GM23338 (cell line): ENCODE measurements at regions not wholly inside any gene's neighbourhood (a gene's known extent, or its start where the extent isn't known, plus 50 kb on each side); places are given as distances from the start of the nearest gene placed in this dataset.

Experiments used
- CREB1 ChIP-seq: fragments of 250-450 bp; sonication (Bioruptor Pico); IDR thresholded peaks from 2 replicates; pipeline ENCODE4 v1.5.0; 2020; ENCODE audit warnings: low read depth, mild to moderate bottlenecking, moderate library complexity
- EZH2 ChIP-seq: fragments of 200-600 bp; sonication (generic); IDR thresholded peaks from one replicate; pipeline ENCODE4 v1.8.0; 2017; ENCODE audit warnings: antibody characterized with exemption, mild to moderate bottlenecking, low read depth; ENCODE audit not compliant: unreplicated experiment
- EZH2phosphoT487 ChIP-seq: fragments of 200-600 bp; sonication (generic); IDR thresholded peaks from one replicate; pipeline ENCODE4 v1.8.1; 2018; ENCODE audit warnings: antibody characterized with exemption; ENCODE audit not compliant: unreplicated experiment
- JUNB ChIP-seq: IDR thresholded peaks from one replicate; pipeline ENCODE4 v1.6.1; 2016; ENCODE audit warnings: antibody characterized with exemption; ENCODE audit not compliant: unreplicated experiment
- NANOG ChIP-seq: IDR thresholded peaks from 2 replicates; pipeline ENCODE4 v1.6.1; 2016; ENCODE audit warnings: antibody characterized with exemption, borderline replicate concordance
- POLR2AphosphoS5 ChIP-seq: IDR thresholded peaks from 2 replicates; pipeline ENCODE4 v1.6.1; 2016; ENCODE audit warnings: antibody characterized with exemption, low read depth
- STAT1 ChIP-seq: IDR thresholded peaks from one replicate; pipeline ENCODE4 v1.6.1; 2016; ENCODE audit warnings: antibody characterized with exemption; ENCODE audit not compliant: unreplicated experiment
- ZNF114 ChIP-seq: fragments of 250-450 bp; sonication (Bioruptor Pico); IDR thresholded peaks from 2 replicates; pipeline ENCODE4 v1.5.0; 2020; ENCODE audit warnings: mild to moderate bottlenecking, moderate library complexity
- TF ChIP-seq, protein P1 (sequence below): fragments of 250-450 bp; sonication (Bioruptor Pico); IDR thresholded peaks from 2 replicates; pipeline ENCODE4 v1.5.0; 2020; ENCODE audit warnings: mild to moderate bottlenecking, moderate library complexity
- TF ChIP-seq, protein P2 (sequence below): IDR thresholded peaks from one replicate; pipeline ENCODE4 v1.6.1; 2018; ENCODE audit warnings: antibody characterized with exemption; ENCODE audit not compliant: unreplicated experiment
- TF ChIP-seq, protein P3 (sequence below), 2 experiments: fragments of 200-600 bp in 1 of 2; sonication (generic) in 1 of 2; conservative IDR thresholded peaks; 2 replicates each; pipeline versions ENCODE4 v1.5.1 to v1.6.1; 2016 to 2017; ENCODE audit warnings: antibody characterized with exemption in 2 of 2, low read depth in 2 of 2, mild to moderate bottlenecking in 2 of 2, moderate library complexity in 1 of 2

- TF ChIP-seq, protein P1, sequence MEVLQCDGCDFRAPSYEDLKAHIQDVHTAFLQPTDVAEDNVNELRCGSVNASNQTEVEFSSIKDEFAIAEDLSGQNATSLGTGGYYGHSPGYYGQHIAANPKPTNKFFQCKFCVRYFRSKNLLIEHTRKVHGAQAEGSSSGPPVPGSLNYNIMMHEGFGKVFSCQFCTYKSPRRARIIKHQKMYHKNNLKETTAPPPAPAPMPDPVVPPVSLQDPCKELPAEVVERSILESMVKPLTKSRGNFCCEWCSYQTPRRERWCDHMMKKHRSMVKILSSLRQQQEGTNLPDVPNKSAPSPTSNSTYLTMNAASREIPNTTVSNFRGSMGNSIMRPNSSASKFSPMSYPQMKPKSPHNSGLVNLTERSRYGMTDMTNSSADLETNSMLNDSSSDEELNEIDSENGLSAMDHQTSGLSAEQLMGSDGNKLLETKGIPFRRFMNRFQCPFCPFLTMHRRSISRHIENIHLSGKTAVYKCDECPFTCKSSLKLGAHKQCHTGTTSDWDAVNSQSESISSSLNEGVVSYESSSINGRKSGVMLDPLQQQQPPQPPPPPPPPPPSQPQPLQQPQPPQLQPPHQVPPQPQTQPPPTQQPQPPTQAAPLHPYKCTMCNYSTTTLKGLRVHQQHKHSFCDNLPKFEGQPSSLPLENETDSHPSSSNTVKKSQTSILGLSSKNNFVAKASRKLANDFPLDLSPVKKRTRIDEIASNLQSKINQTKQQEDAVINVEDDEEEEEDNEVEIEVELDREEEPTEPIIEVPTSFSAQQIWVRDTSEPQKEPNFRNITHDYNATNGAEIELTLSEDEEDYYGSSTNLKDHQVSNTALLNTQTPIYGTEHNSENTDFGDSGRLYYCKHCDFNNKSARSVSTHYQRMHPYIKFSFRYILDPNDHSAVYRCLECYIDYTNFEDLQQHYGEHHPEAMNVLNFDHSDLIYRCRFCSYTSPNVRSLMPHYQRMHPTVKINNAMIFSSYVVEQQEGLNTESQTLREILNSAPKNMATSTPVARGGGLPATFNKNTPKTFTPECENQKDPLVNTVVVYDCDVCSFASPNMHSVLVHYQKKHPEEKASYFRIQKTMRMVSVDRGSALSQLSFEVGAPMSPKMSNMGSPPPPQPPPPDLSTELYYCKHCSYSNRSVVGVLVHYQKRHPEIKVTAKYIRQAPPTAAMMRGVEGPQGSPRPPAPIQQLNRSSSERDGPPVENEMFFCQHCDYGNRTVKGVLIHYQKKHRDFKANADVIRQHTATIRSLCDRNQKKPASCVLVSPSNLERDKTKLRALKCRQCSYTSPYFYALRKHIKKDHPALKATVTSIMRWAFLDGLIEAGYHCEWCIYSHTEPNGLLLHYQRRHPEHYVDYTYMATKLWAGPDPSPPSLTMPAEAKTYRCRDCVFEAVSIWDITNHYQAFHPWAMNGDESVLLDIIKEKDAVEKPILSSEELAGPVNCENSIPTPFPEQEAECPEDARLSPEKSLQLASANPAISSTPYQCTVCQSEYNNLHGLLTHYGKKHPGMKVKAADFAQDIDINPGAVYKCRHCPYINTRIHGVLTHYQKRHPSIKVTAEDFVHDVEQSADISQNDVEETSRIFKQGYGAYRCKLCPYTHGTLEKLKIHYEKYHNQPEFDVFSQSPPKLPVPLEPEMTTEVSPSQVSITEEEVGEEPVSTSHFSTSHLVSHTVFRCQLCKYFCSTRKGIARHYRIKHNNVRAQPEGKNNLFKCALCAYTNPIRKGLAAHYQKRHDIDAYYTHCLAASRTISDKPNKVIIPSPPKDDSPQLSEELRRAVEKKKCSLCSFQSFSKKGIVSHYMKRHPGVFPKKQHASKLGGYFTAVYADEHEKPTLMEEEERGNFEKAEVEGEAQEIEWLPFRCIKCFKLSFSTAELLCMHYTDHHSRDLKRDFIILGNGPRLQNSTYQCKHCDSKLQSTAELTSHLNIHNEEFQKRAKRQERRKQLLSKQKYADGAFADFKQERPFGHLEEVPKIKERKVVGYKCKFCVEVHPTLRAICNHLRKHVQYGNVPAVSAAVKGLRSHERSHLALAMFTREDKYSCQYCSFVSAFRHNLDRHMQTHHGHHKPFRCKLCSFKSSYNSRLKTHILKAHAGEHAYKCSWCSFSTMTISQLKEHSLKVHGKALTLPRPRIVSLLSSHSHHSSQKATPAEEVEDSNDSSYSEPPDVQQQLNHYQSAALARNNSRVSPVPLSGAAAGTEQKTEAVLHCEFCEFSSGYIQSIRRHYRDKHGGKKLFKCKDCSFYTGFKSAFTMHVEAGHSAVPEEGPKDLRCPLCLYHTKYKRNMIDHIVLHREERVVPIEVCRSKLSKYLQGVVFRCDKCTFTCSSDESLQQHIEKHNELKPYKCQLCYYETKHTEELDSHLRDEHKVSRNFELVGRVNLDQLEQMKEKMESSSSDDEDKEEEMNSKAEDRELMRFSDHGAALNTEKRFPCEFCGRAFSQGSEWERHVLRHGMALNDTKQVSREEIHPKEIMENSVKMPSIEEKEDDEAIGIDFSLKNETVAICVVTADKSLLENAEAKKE (CRISPR knock-in tag), result no peak
- TF ChIP-seq EZH2phosphoT487, result no peak
- TF ChIP-seq CREB1, result no peak
- TF ChIP-seq, protein P2, sequence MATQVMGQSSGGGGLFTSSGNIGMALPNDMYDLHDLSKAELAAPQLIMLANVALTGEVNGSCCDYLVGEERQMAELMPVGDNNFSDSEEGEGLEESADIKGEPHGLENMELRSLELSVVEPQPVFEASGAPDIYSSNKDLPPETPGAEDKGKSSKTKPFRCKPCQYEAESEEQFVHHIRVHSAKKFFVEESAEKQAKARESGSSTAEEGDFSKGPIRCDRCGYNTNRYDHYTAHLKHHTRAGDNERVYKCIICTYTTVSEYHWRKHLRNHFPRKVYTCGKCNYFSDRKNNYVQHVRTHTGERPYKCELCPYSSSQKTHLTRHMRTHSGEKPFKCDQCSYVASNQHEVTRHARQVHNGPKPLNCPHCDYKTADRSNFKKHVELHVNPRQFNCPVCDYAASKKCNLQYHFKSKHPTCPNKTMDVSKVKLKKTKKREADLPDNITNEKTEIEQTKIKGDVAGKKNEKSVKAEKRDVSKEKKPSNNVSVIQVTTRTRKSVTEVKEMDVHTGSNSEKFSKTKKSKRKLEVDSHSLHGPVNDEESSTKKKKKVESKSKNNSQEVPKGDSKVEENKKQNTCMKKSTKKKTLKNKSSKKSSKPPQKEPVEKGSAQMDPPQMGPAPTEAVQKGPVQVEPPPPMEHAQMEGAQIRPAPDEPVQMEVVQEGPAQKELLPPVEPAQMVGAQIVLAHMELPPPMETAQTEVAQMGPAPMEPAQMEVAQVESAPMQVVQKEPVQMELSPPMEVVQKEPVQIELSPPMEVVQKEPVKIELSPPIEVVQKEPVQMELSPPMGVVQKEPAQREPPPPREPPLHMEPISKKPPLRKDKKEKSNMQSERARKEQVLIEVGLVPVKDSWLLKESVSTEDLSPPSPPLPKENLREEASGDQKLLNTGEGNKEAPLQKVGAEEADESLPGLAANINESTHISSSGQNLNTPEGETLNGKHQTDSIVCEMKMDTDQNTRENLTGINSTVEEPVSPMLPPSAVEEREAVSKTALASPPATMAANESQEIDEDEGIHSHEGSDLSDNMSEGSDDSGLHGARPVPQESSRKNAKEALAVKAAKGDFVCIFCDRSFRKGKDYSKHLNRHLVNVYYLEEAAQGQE, result no peak
- TF ChIP-seq POLR2AphosphoS5, result no peak
- TF ChIP-seq STAT1, result no peak
- no peak for TF ChIP-seq NANOG
- TF ChIP-seq, protein P3, sequence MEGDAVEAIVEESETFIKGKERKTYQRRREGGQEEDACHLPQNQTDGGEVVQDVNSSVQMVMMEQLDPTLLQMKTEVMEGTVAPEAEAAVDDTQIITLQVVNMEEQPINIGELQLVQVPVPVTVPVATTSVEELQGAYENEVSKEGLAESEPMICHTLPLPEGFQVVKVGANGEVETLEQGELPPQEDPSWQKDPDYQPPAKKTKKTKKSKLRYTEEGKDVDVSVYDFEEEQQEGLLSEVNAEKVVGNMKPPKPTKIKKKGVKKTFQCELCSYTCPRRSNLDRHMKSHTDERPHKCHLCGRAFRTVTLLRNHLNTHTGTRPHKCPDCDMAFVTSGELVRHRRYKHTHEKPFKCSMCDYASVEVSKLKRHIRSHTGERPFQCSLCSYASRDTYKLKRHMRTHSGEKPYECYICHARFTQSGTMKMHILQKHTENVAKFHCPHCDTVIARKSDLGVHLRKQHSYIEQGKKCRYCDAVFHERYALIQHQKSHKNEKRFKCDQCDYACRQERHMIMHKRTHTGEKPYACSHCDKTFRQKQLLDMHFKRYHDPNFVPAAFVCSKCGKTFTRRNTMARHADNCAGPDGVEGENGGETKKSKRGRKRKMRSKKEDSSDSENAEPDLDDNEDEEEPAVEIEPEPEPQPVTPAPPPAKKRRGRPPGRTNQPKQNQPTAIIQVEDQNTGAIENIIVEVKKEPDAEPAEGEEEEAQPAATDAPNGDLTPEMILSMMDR (conservative IDR thresholded peaks at IDR 0.05; ENCODE audit: low read depth in 2 of 2), result no peak
- no peak for TF ChIP-seq JUNB
- TF ChIP-seq ZNF114, result no peak
- TF ChIP-seq EZH2, result no peak
Measured at GRCh38 chr5:57960569-57960968, 478.0 kb upstream of the ACTBL2 start (continued).
